Esophagus muscularis mucosa (tissue), 4 donors: ENCODE measurements at regions not wholly inside any gene's neighbourhood (a gene's known extent, or its start where the extent isn't known, plus 50 kb on each side); places are given as distances from the start of the nearest gene placed in this dataset.

ENCODE experiments used
- DNase-seq: peaks from one replicate; pipeline ENCODE4 v3.0.0-alpha.2; 2017; ENCODE audit errors: extremely low spot score
- H3K27ac ChIP-seq, 4 donors: fragments of 200-600 bp; sonication (generic); replicated peaks in 1 of 4; 1 replicate in 3 of 4; 2 replicates in 1 of 4; pipeline ENCODE4 v1.5.1; 2016 to 2019; ENCODE audit warnings: mild to moderate bottlenecking in 1 of 4
- H3K27me3 ChIP-seq, 4 donors: fragments of 200-600 bp; sonication (generic); one replicate each; pipeline versions ENCODE4 v1.5.1 to v1.6.0; 2016 to 2019
- H3K36me3 ChIP-seq, 4 donors: fragments of 200-600 bp; sonication (generic); one replicate each; pipeline ENCODE4 v1.5.1; 2016 to 2019
- H3K4me1 ChIP-seq, 4 donors: fragments of 200-600 bp; sonication (generic); one replicate each; pipeline ENCODE4 v1.5.1; 2016 to 2019
- H3K4me3 ChIP-seq, 4 donors: fragments of 200-600 bp; sonication (generic); 1 replicate in 2 of 4; 2 replicates in 2 of 4; pipeline ENCODE4 v1.5.1; 2016 to 2019; ENCODE audit warnings: mild to moderate bottlenecking in 4 of 4, moderate library complexity in 1 of 4
- H3K9me3 ChIP-seq, 4 donors: fragments of 200-600 bp; sonication (generic); 1 replicate in 3 of 4; 2 replicates in 1 of 4; pipeline ENCODE4 v1.5.1; 2016 to 2019
- CTCF ChIP-seq, 3 experiments: fragments of 200-600 bp in 2 of 3; fragments of 450-650 bp in 1 of 3; sonication (generic) in 2 of 3; IDR thresholded peaks; one replicate each; pipeline ENCODE4 v1.5.1; 2017 to 2019; ENCODE audit warnings: antibody characterized with exemption in 3 of 3, mild to moderate bottlenecking in 2 of 3, moderate library complexity in 1 of 3
- EP300 ChIP-seq: sonication (generic); formaldehyde crosslinking; IDR thresholded peaks from one replicate; pipeline ENCODE4 v1.6.1; 2017; ENCODE audit warnings: antibody characterized with exemption
- POLR2A ChIP-seq: fragments of 450-650 bp; IDR thresholded peaks from one replicate; pipeline ENCODE4 v1.6.1; 2017; ENCODE audit warnings: antibody characterized with exemption, moderate library complexity, mild to moderate bottlenecking, low read depth
- POLR2AphosphoS5 ChIP-seq, 2 donors: sonication (generic); formaldehyde crosslinking; IDR thresholded peaks; one replicate each; pipeline ENCODE4 v1.6.1; 2017; ENCODE audit warnings: antibody characterized with exemption in 2 of 2
- WGBS: methylation state at CpG from one replicate; pipeline ENCODE4 v1.1.5; 2018; 5-methylcytosine and 5-hydroxymethylcytosine counted together
- intact Hi-C: fragments of 100-400 bp; cut with DNase I; formaldehyde crosslinking; loops from one replicate; pipeline ENCODE4 v1.15.1; 2023

GRCh38 chr14:105854600-105855245 lies 328.3 kb downstream of the TMEM121 start:
- Histone ChIP-seq H3K4me1 (no peaks in the 10 kb centered on the region), H3K9me3 (no peaks in the 10 kb centered on the region), H3K4me3 (no peak overlapping the region), H3K27ac (no peak overlapping the region), H3K36me3 (no peaks in the 10 kb centered on the region), H3K27me3 (no peaks in the 10 kb centered on the region)
- intact Hi-C loops = no loop called here
- DNase-seq = no peak
- no peak for TF ChIP-seq CTCF (IDR thresholded peaks at IDR 0.05)
- no peak for TF ChIP-seq POLR2A
- TF ChIP-seq EP300 = no peak
- no peak for TF ChIP-seq POLR2AphosphoS5 (IDR thresholded peaks at IDR 0.05)
- 86% methylated on average over 19 of the region's 26 CpGs for WGBS

GRCh38 chr14:105855246-105855892 lies 329.0 kb downstream of the TMEM121 start:
- no peaks in the 10 kb centered on the region for H3K36me3 ChIP-seq
- H3K4me3 ChIP-seq = no peak overlapping the region
- intact Hi-C loops = no loop called here
- H3K4me1 ChIP-seq = no peaks in the 10 kb centered on the region
- H3K27ac ChIP-seq = no peak overlapping the region
- DNase-seq = no peak
- H3K27me3 ChIP-seq = no peaks in the 10 kb centered on the region
- WGBS = 95% methylated on average over 17 of the region's 35 CpGs
- no peak for TF ChIP-seq POLR2AphosphoS5 (IDR thresholded peaks at IDR 0.05)
- TF ChIP-seq EP300 = no peak
- no peak for TF ChIP-seq CTCF (IDR thresholded peaks at IDR 0.05)
- TF ChIP-seq POLR2A = no peak
- no peaks in the 10 kb centered on the region for H3K9me3 ChIP-seq

DNA sequence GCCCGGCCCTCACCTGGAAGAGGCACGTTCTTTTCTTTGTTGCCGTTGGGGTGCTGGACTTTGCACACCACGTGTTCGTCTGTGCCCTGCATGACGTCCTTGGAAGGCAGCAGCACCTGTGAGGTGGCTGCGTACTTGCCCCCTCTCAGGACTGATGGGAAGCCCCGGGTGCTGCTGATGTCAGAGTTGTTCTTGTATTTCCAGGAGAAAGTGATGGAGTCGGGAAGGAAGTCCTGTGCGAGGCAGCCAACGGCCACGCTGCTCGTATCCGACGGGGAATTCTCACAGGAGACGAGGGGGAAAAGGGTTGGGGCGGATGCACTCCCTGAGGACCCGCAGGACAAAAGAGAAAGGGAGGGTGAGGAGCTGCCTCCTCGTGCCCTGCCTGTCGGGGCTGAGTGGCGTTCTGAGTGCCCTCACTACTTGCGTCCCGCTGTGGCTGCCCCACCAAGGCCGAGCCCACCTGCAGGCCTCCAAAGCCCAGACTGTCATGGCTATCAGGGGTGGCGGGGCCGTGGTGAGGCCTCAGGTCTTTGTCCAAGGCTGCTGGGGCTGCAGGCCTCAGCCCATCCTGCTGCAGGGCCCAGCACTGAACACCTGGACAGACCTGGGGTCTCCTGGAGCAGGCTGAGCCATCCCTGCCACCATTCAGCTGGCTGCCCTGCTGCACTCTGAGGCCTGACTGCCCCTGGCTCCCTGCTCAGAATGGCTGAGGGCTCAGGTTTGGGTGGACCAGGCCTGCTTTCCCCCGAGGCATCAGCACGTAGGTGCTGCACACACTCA lies 329.7 kb downstream of the TMEM121 start:
- no peak for DNase-seq
- H3K27me3 ChIP-seq = peaks cover 0 to under 1% (median 0%) of the 10 kb centered on the region in 4 donors
- no peak for TF ChIP-seq POLR2AphosphoS5 (IDR thresholded peaks at IDR 0.05)
- no peak for TF ChIP-seq EP300
- no peak for TF ChIP-seq POLR2A
- TF ChIP-seq CTCF (IDR thresholded peaks at IDR 0.05) = no peak
- H3K9me3 ChIP-seq = no peaks in the 10 kb centered on the region
- H3K27ac ChIP-seq = no peak overlapping the region
- no peak overlapping the region for H3K4me3 ChIP-seq
- 86% methylated on average over 20 of the region's 28 CpGs for WGBS
- H3K36me3 ChIP-seq = no peaks in the 10 kb centered on the region
- intact Hi-C loops = no loop called here
- no peaks in the 10 kb centered on the region for H3K4me1 ChIP-seq

DNA sequence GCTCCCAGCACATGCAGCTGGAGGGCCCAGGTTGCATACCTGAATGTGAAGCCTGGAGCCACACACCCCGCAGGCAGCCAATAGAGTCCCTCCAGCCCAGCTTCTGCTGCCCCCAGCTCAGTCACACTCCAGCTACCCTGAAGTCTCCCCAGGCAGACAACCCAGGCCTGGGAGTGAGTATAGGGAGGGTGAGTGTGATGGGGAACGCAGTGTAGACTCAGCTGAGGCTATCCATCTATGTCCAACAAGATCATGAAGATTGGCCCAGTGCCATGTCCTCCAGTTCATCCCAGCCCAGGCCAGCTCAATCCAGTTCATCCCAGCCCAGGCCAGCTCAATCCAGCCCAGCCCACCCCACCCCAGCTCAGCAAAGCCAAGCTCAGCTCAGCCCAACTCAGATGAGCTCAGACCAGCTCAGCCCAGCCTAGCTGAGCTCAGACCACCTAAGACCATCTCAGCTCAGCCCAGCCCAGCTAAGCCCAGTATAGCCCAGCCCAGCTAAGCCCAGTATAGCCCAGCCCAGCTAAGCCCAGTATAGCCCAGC lies 330.4 kb downstream of the TMEM121 start:
- no peak overlapping the region for H3K27ac ChIP-seq

More for the DNA sequence above, 330.4 kb downstream of the TMEM121 start:
- WGBS = 80% methylated on average over 1 of the region's 2 CpGs
- no peaks in the 10 kb centered on the region for H3K9me3 ChIP-seq
- peaks cover 0 to 4% (median 0%) of the 10 kb centered on the region in 4 donors for H3K27me3 ChIP-seq
- no peaks in the 10 kb centered on the region for H3K36me3 ChIP-seq
- intact Hi-C loops = no loop called here
- TF ChIP-seq EP300 = no peak
- TF ChIP-seq CTCF (IDR thresholded peaks at IDR 0.05) = no peak
- no peak for TF ChIP-seq POLR2AphosphoS5 (IDR thresholded peaks at IDR 0.05)
- TF ChIP-seq POLR2A = no peak
- H3K4me3 ChIP-seq = no peak overlapping the region
- DNase-seq = no peak
- H3K4me1 ChIP-seq = no peaks in the 10 kb centered on the region
